Right forelimb (tissue), 1 donor: ENCODE measurements at regions not wholly inside any gene's neighbourhood (a gene's known extent, or its start where the extent isn't known, plus 50 kb on each side); places are given as distances from the start of the nearest gene placed in this dataset.
A peak's percentile ranks its signal among the peaks of the same experiment; 100 is the strongest.
"Not testable (repeated sequence)": the region's sequence is repeated elsewhere in the genome, so short reads cannot be mapped to it uniquely, and the experiment has no call there.

Experiments used
- DNase-seq: peaks from one replicate; pipeline ENCODE4 v3.0.0-alpha.2; 2018

- DNase-seq, result no peak
These were observed 180.7 kb upstream of the SMAD3 start for GRCh38 chr15:66884661-66885237.

GRCh38 chr15:66885281-66885915, 180.0 kb upstream of the SMAD3 start:
- peak; percentile 11 for DNase-seq

- DNase-seq, result peak; percentile 30
These were observed 179.1 kb upstream of the SMAD3 start for GRCh38 chr15:66886241-66886675.

GRCh38 chr15:66886686-66887273, 178.6 kb upstream of the SMAD3 start:
- peak; percentile 37 for DNase-seq

GRCh38 chr15:66889298-66889697, 176.1 kb upstream of the SMAD3 start:
- DNase-seq, result not testable (repeated sequence)

GRCh38 chr15:66891776-66892175, 173.6 kb upstream of the SMAD3 start:
- no peak for DNase-seq

GRCh38 chr15:66893294-66893693, 172.1 kb upstream of the SMAD3 start:
- no peak for DNase-seq

- DNase-seq, result no peak
These were observed 171.0 kb upstream of the SMAD3 start for GRCh38 chr15:66894363-66894762.

GRCh38 chr15:66894986-66895780, 170.2 kb upstream of the SMAD3 start:
- no peak for DNase-seq

- no peak for DNase-seq
These were observed 169.5 kb upstream of the SMAD3 start for GRCh38 chr15:66895794-66896453.

GRCh38 chr15:66896611-66897010, 168.8 kb upstream of the SMAD3 start:
- DNase-seq, result no peak

- DNase-seq, result no peak
These were observed 168.0 kb upstream of the SMAD3 start for GRCh38 chr15:66897416-66897815.

- DNase-seq, result peak; percentile 5
These were observed 167.4 kb upstream of the SMAD3 start for GRCh38 chr15:66897971-66898370.

GRCh38 chr15:66898656-66899386, 166.6 kb upstream of the SMAD3 start:
- peak; percentile 6 for DNase-seq

- DNase-seq, result no peak
These were observed 165.6 kb upstream of the SMAD3 start for GRCh38 chr15:66899555-66900350.

GRCh38 chr15:66900586-66901310, 164.7 kb upstream of the SMAD3 start:
- peak; percentile 35 for DNase-seq

GRCh38 chr15:66901336-66902100, 163.9 kb upstream of the SMAD3 start:
- DNase-seq, result no peak

GRCh38 chr15:66905185-66905584, 160.2 kb upstream of the SMAD3 start:
- DNase-seq, result no peak

GRCh38 chr15:66905954-66906353, 159.4 kb upstream of the SMAD3 start:
- peak; percentile 13 for DNase-seq
